HepG2 (cell line): ENCODE measurements at regions not wholly inside any gene's neighbourhood (a gene's known extent, or its start where the extent isn't known, plus 50 kb on each side); places are given as distances from the start of the nearest gene placed in this dataset.

Source experiments
- ATAC-seq: fragments of 200-7000 bp; cut with Tn5 transposase; 3 replicates; pipeline ENCODE4 v1.9.1; 2020; ENCODE audit warnings: mild to moderate bottlenecking, moderate library complexity
- BruUV-seq: library from RNA; stranded (reverse); fragments of 400-500 nt; replicated peaks from 2 replicates; lab custom pipeline; 2021; lab: Mats Ljungman, UMichigan
- CTCF ChIA-PET: fragments of 300-600 bp; formaldehyde crosslinking; extraction: SDS; loops from one replicate; lab custom pipeline; 2021; ENCODE audit warnings: low total read pairs, inconsistent platforms, low intra/inter-chr PET ratio; lab: Yijun Ruan, JAX
- POLR2A ChIA-PET: fragments of 350-600 bp; sonication (Branson Sonifier 250); formaldehyde crosslinking; loops from one replicate; lab custom pipeline; 2020; ENCODE audit warnings: antibody characterized with exemption, inconsistent platforms; lab: Yijun Ruan, JAX
- DNase-seq: peaks from one replicate; pipeline ENCODE4 v3.0.0-alpha.2; 2015; ENCODE audit warnings: low spot score
- FAIRE-seq: peaks from 3 replicates; lab custom pipeline; 2011; peaks lifted over from hg19 to GRCh38; lab: Jason Lieb, UNC
- H2AFZ ChIP-seq: one replicate; pipeline ENCODE4 v1.6.1; 2011; ENCODE audit warnings: low read length, inconsistent platforms
- H3K27ac ChIP-seq: fragments of 300-600 bp; 3 replicates; pipeline ENCODE4 v1.8.0; 2011; ENCODE audit warnings: mixed run types, mild to moderate bottlenecking, mixed read lengths, low read length, inconsistent platforms; ENCODE audit not compliant: insufficient read depth; ENCODE audit errors: extremely low read length
- H3K27me3 ChIP-seq, 2 experiments: fragments of 200-600 bp in 1 of 2; 2 replicates in 1 of 2; 3 replicates in 1 of 2; pipeline versions ENCODE4 v1.6.0 to v1.8.0; 2011; ENCODE audit warnings: low read length in 2 of 2, mild to moderate bottlenecking in 2 of 2, moderate library complexity in 2 of 2, inconsistent platforms in 1 of 2; ENCODE audit not compliant: insufficient read depth in 2 of 2, control insufficient read depth in 1 of 2
- H3K36me3 ChIP-seq, 2 experiments: fragments of 200-600 bp in 1 of 2; replicated peaks in 1 of 2; 2 replicates in 1 of 2; 3 replicates in 1 of 2; pipeline versions ENCODE4 v1.5.1 to v1.8.0; 2011; ENCODE audit warnings: low read length in 2 of 2, inconsistent platforms in 1 of 2; ENCODE audit not compliant: insufficient read depth in 2 of 2, control insufficient read depth in 1 of 2
- H3K4me1 ChIP-seq: 2 replicates; pipeline ENCODE4 v1.5.1; 2012; ENCODE audit warnings: low read length, inconsistent platforms; ENCODE audit not compliant: insufficient read depth
- H3K4me2 ChIP-seq: 2 replicates; pipeline ENCODE4 v1.6.0; 2011; ENCODE audit warnings: low read depth, low read length, inconsistent platforms
- H3K4me3 ChIP-seq, 3 experiments: fragments of 200-600 bp in 1 of 3; sonication (generic), shearing (Covaris generic) in 1 of 3; replicated peaks in 1 of 3; 2 replicates each; pipeline ENCODE4 v1.5.1; 2011 to 2016; ENCODE audit warnings: low read length in 3 of 3, inconsistent platforms in 2 of 3, low read depth in 2 of 3, mild to moderate bottlenecking in 2 of 3, control low read depth in 1 of 3, mixed read lengths in 1 of 3; ENCODE audit not compliant: insufficient read depth in 1 of 3
- H3K79me2 ChIP-seq: one replicate; pipeline ENCODE4 v1.6.1; 2011; ENCODE audit warnings: low read length, inconsistent platforms; ENCODE audit not compliant: insufficient read depth
- H3K9ac ChIP-seq: 2 replicates; pipeline ENCODE4 v1.6.0; 2011; ENCODE audit warnings: mild to moderate bottlenecking, low read depth, low read length, inconsistent platforms; ENCODE audit not compliant: insufficient read depth
- H3K9me3 ChIP-seq: 2 replicates; pipeline ENCODE4 v1.5.1; 2012; ENCODE audit warnings: mild to moderate bottlenecking, low read length
- H4K20me1 ChIP-seq: 2 replicates; pipeline ENCODE4 v1.6.0; 2011; ENCODE audit warnings: inconsistent platforms, mild to moderate bottlenecking, low read length, moderate library complexity; ENCODE audit not compliant: insufficient read depth
- ARHGAP35 ChIP-seq: sonication (generic); formaldehyde crosslinking; IDR thresholded peaks from 2 replicates; pipeline ENCODE4 v1.9.0; 2022; ENCODE audit warnings: mild to moderate bottlenecking, inconsistent platforms, moderate library complexity, missing genetic modification reagents, borderline replicate concordance
- CENPX ChIP-seq: sonication (generic); formaldehyde crosslinking; IDR thresholded peaks from 2 replicates; pipeline ENCODE4 v1.9.0; 2021; ENCODE audit warnings: mild to moderate bottlenecking, missing genetic modification reagents, moderate library complexity
- FOXK1 ChIP-seq: sonication (generic); formaldehyde crosslinking; IDR thresholded peaks from 2 replicates; pipeline ENCODE4 v1.4.0; 2020; ENCODE audit warnings: low read depth, missing genetic modification reagents, borderline replicate concordance
- GLMP ChIP-seq: sonication (generic); formaldehyde crosslinking; IDR thresholded peaks from 2 replicates; pipeline ENCODE4 v1.9.0; 2021; ENCODE audit warnings: missing genetic modification reagents, mild to moderate bottlenecking, borderline replicate concordance
- MXD3 ChIP-seq: IDR thresholded peaks from 2 replicates; pipeline ENCODE4 v1.6.1; 2016; ENCODE audit warnings: mild to moderate bottlenecking, missing biosample characterization, missing genetic modification reagents
- MXI1 ChIP-seq: IDR thresholded peaks from 3 replicates; pipeline ENCODE4 v1.6.1; 2012; ENCODE audit warnings: low read depth, low read length, inconsistent platforms, borderline replicate concordance
- NBN ChIP-seq: fragments of 450-650 bp; conservative IDR thresholded peaks from 2 replicates; pipeline ENCODE4 v1.6.1; 2017
- POLR2AphosphoS2 ChIP-seq: IDR thresholded peaks from 2 replicates; pipeline ENCODE4 v1.6.1; 2011; ENCODE audit warnings: low read depth, low read length, improper control_type of control experiment
- TOPORS ChIP-seq: sonication (generic); formaldehyde crosslinking; IDR thresholded peaks from 2 replicates; pipeline ENCODE4 v1.8.0; 2023; ENCODE audit warnings: mild to moderate bottlenecking, missing genetic modification reagents
- YEATS4 ChIP-seq: sonication (generic); formaldehyde crosslinking; IDR thresholded peaks from 2 replicates; pipeline ENCODE4 v1.4.0; 2020; ENCODE audit warnings: missing genetic modification reagents, borderline replicate concordance
- ZNF34 ChIP-seq: sonication (generic); formaldehyde crosslinking; IDR thresholded peaks from 2 replicates; pipeline ENCODE4 v1.4.0; 2020; ENCODE audit warnings: mild to moderate bottlenecking, missing genetic modification reagents, borderline replicate concordance
- WGBS: methylation state at CpG from one replicate; pipeline ENCODE4 v1.1.6; 2017; ENCODE audit warnings: low lambda C conversion rate; 5-methylcytosine and 5-hydroxymethylcytosine counted together
- in situ Hi-C: cut with HindIII; loops from 2 replicates; pipeline ENCODE4 v1.10.0; 2017; ENCODE audit warnings: low pct_unique_long_range_greater_than_20kb; ENCODE audit not compliant: extremely low pct_ligation_motif_present
- intact Hi-C: fragments of 100-400 bp; cut with micrococcal nuclease; formaldehyde crosslinking; loops from one replicate; pipeline ENCODE4 v1.10.0; 2022; ENCODE audit not compliant: unreplicated experiment

- Histone ChIP-seq H3K4me2 (no peak overlapping the region), H3K4me1 (no peaks in the 10 kb centered on the region), H3K36me3 (no peaks in the 10 kb centered on the region), H3K4me3 (no peak overlapping the region), H2AFZ (no peak overlapping the region), H3K9me3 (peaks cover 68% of the 10 kb centered on the region), H3K9ac (no peak overlapping the region), H3K27ac (no peak overlapping the region), H3K27me3 (no peaks in the 10 kb centered on the region), H3K79me2 (no peaks in the 10 kb centered on the region), H4K20me1 (no peaks in the 10 kb centered on the region)
- TF ChIP-seq ARHGAP35 (CRISPR knock-in tag) (no peak), MXI1 (no peak), CENPX (no peak), MXD3 (no peak), FOXK1 (CRISPR knock-in tag) (no peak), NBN (no peak), POLR2AphosphoS2 (no peak), YEATS4 (CRISPR knock-in tag) (no peak), GLMP (CRISPR knock-in tag) (no peak), ZNF34 (CRISPR knock-in tag) (no peak), TOPORS (CRISPR knock-in tag) (no peak)
- DNase-seq (no peak), ATAC-seq (no peak), FAIRE-seq (no peak)
- no TSS peak for BruUV-seq
- ChIA-PET POLR2A (no interaction called here), CTCF (no interaction called here)
- 0% methylated on average over 2 of the region's 2 CpGs for WGBS
- in situ Hi-C loops (no loop called here), intact Hi-C loops (no loop called here)
These were observed 97.9 kb upstream of the PRL start for GRCh38 chr6:22394691-22395090.
